Mucosa of descending colon (tissue), 3 donors: ENCODE measurements at regions not wholly inside any gene's neighbourhood (a gene's known extent, or its start where the extent isn't known, plus 50 kb on each side); places are given as distances from the start of the nearest gene placed in this dataset.

Experiments
- ATAC-seq: fragments of 200-7000 bp; cut with Tn5 transposase; one replicate; pipeline ENCODE4 v1.9.1; 2020; ENCODE audit warnings: mild to moderate bottlenecking, moderate library complexity
- DNase-seq, 3 donors: peaks; one replicate each; pipeline ENCODE4 v3.0.0-alpha.2; 2020
- H3K36me3 ChIP-seq: fragments of 200-600 bp; one replicate; pipeline ENCODE4 v1.8.0; 2021; ENCODE audit warnings: low read depth, mild to moderate bottlenecking
- H3K4me1 ChIP-seq: fragments of 200-600 bp; one replicate; pipeline ENCODE4 v1.8.0; 2021; ENCODE audit warnings: low read depth, mild to moderate bottlenecking
- H3K4me3 ChIP-seq: fragments of 200-600 bp; one replicate; pipeline ENCODE4 v1.8.0; 2021; ENCODE audit warnings: mild to moderate bottlenecking
- H3K9me3 ChIP-seq: fragments of 200-600 bp; one replicate; pipeline ENCODE4 v1.8.0; 2021; ENCODE audit warnings: mild to moderate bottlenecking
- intact Hi-C, 2 donors: fragments of 100-400 bp; cut with DNase I in 1 of 2; cut with micrococcal nuclease in 1 of 2; formaldehyde crosslinking; loops; one replicate each; pipeline versions ENCODE4 v1.11.0 to v1.11.1; 2022; cut with DNase I, micrococcal nuclease
- TF ChIP-seq, protein P1 (sequence below): fragments of 200-600 bp; IDR thresholded peaks from one replicate; pipeline ENCODE4 v1.8.0; 2022; ENCODE audit warnings: antibody characterized with exemption, mild to moderate bottlenecking
- donor health status: DM: no; HTN: no; CAD: no; lungs with moderate emphysema.
- donor health status: DM: no; HTN: no; CAD: no.
- donor health status: DM: no; HTN: yes; CAD: no.

DNA sequence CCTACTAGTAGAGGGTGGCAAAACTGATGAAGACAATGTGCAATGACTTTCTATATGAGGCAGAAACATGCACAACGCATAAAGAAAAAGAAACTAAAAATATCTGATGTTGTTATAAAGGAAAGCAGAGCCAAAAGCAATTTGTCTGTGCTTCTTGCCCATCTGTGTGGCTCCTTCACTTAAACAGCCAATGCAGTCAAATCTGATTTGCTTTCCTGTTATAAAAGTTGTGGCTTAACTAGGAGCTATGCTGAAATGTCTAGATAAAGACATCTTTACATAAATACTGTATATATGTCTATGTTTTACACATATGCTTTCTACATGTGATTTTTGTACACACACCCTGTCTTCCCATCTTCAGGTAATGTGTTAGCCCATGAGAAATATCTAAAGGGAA, 508.2 kb downstream of the CETN3 start:
- ATAC-seq = no peak
- intact Hi-C loops = no loop called here
- TF ChIP-seq, protein P1, sequence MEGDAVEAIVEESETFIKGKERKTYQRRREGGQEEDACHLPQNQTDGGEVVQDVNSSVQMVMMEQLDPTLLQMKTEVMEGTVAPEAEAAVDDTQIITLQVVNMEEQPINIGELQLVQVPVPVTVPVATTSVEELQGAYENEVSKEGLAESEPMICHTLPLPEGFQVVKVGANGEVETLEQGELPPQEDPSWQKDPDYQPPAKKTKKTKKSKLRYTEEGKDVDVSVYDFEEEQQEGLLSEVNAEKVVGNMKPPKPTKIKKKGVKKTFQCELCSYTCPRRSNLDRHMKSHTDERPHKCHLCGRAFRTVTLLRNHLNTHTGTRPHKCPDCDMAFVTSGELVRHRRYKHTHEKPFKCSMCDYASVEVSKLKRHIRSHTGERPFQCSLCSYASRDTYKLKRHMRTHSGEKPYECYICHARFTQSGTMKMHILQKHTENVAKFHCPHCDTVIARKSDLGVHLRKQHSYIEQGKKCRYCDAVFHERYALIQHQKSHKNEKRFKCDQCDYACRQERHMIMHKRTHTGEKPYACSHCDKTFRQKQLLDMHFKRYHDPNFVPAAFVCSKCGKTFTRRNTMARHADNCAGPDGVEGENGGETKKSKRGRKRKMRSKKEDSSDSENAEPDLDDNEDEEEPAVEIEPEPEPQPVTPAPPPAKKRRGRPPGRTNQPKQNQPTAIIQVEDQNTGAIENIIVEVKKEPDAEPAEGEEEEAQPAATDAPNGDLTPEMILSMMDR = no peak

GRCh38 chr5:89900346-89900745, 509.2 kb downstream of the CETN3 start:
- Histone ChIP-seq H3K9me3 (peaks cover 2% of the 10 kb centered on the region), H3K36me3 (no peaks in the 10 kb centered on the region), H3K4me3 (no peak overlapping the region), H3K4me1 (no peaks in the 10 kb centered on the region)
- TF ChIP-seq, protein P1 = no peak
- intact Hi-C loops = no loop called here
- DNase-seq = no peak
- ATAC-seq = no peak

More for the DNA sequence above, 508.2 kb downstream of the CETN3 start:
- Histone ChIP-seq H3K36me3 (no peaks in the 10 kb centered on the region), H3K4me1 (no peaks in the 10 kb centered on the region), H3K9me3 (no peaks in the 10 kb centered on the region), H3K4me3 (no peak overlapping the region)
- no peak for DNase-seq

DNA sequence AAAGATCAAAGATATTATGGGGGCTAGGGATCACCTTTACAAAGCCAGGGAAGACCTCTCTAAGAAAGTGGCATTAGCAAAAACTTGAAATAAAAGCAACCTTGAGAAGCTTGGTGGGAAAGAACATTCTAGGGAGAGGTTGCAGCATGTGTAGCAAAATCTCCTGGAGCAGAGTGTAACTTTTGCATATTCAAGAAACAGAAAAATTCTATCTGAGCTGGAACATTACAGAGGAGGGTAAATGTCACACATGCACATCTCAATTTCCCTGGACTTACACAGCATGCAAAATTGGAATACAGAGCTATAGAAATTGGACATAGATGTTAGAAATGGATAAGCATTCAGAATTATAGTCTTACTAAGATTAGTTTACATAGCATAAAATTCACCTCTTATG, 510.0 kb downstream of the CETN3 start:
- DNase-seq = no peak
- intact Hi-C loops = no loop called here
- no peak for ATAC-seq
- peaks cover 6% of the 10 kb centered on the region for H3K9me3 ChIP-seq
- no peak overlapping the region for H3K4me3 ChIP-seq
- no peaks in the 10 kb centered on the region for H3K36me3 ChIP-seq
- H3K4me1 ChIP-seq = no peaks in the 10 kb centered on the region
- TF ChIP-seq, protein P1 = no peak

GRCh38 chr5:89893546-89893945, 516.0 kb downstream of the CETN3 start:
- H3K4me1 ChIP-seq = no peaks in the 10 kb centered on the region
- H3K9me3 ChIP-seq = peaks cover 31% of the 10 kb centered on the region
- no peak for ATAC-seq
- no peak overlapping the region for H3K4me3 ChIP-seq
- no peaks in the 10 kb centered on the region for H3K36me3 ChIP-seq
- intact Hi-C loops = no loop called here
- no peak for DNase-seq
- TF ChIP-seq, protein P1 = no peak

GRCh38 chr5:89885670-89886069, 523.9 kb downstream of the CETN3 start:
- TF ChIP-seq, protein P1 = no peak
- H3K36me3 ChIP-seq = no peaks in the 10 kb centered on the region

GRCh38 chr5:89883967-89884366, 525.6 kb downstream of the CETN3 start:
- no peak overlapping the region for H3K4me3 ChIP-seq
- ATAC-seq (no peak), DNase-seq (no peak)
- no peaks in the 10 kb centered on the region for H3K4me1 ChIP-seq
- H3K36me3 ChIP-seq = no peaks in the 10 kb centered on the region
- TF ChIP-seq, protein P1 = no peak
- no peaks in the 10 kb centered on the region for H3K9me3 ChIP-seq
- intact Hi-C loops = no loop called here

More at GRCh38 chr5:89885670-89886069, 523.9 kb downstream of the CETN3 start:
- H3K4me1 ChIP-seq = no peaks in the 10 kb centered on the region
- DNase-seq = no peak
- ATAC-seq = no peak
- H3K9me3 ChIP-seq = no peaks in the 10 kb centered on the region
- no peak overlapping the region for H3K4me3 ChIP-seq
- intact Hi-C loops = no loop called here
